ENCODE measurements at regions not wholly inside any gene's neighbourhood (a gene's known extent, or its start where the extent isn't known, plus 50 kb on each side); places are given as distances from the start of the nearest gene placed in this dataset.

- no peaks in the 10 kb centered on the region for H3K36me3 ChIP-seq (ENCODE audit: control insufficient read depth, insufficient read depth, low read length)
- DNase-seq (ENCODE audit: low read depth) (no peak), FAIRE-seq (no peak)
- no peak overlapping the region for H3K4me3 ChIP-seq (ENCODE audit: low read depth, low read length)
- TF ChIP-seq CTCF (IDR thresholded peaks at IDR 0.05; ENCODE audit: insufficient read depth, low read length, severe bottlenecking) = no peak
- H3K27me3 ChIP-seq (ENCODE audit: control insufficient read depth, insufficient read depth, low read length) = no peaks in the 10 kb centered on the region
Measured at GRCh38 chr18:68548904-68549870, 165.7 kb downstream of the TMX3 start.

- Histone ChIP-seq H3K4me3 (ENCODE audit: low read depth, low read length) (no peak overlapping the region), H3K27me3 (ENCODE audit: control insufficient read depth, insufficient read depth, low read length) (no peaks in the 10 kb centered on the region), H3K36me3 (ENCODE audit: control insufficient read depth, insufficient read depth, low read length) (no peaks in the 10 kb centered on the region)
- DNase-seq (ENCODE audit: low read depth) (no peak), FAIRE-seq (no peak)
- TF ChIP-seq CTCF (IDR thresholded peaks at IDR 0.05; ENCODE audit: insufficient read depth, low read length, severe bottlenecking) = no peak
Measured at GRCh38 chr18:68543344-68543743, 171.6 kb downstream of the TMX3 start.

- no peak for TF ChIP-seq CTCF (IDR thresholded peaks at IDR 0.05; ENCODE audit: insufficient read depth, low read length, severe bottlenecking)
- Histone ChIP-seq H3K4me3 (ENCODE audit: low read depth, low read length) (no peak overlapping the region), H3K27me3 (ENCODE audit: control insufficient read depth, insufficient read depth, low read length) (no peaks in the 10 kb centered on the region), H3K36me3 (ENCODE audit: control insufficient read depth, insufficient read depth, low read length) (no peaks in the 10 kb centered on the region)
- DNase-seq (ENCODE audit: low read depth) = no peak
- no peak for FAIRE-seq
Measured at GRCh38 chr18:68542846-68543245, 172.1 kb downstream of the TMX3 start.

- TF ChIP-seq CTCF (IDR thresholded peaks at IDR 0.05; ENCODE audit: insufficient read depth, low read length, severe bottlenecking) = no peak
- FAIRE-seq (no peak), DNase-seq (ENCODE audit: low read depth) (no peak)
- H3K4me3 ChIP-seq (ENCODE audit: low read depth, low read length) = no peak overlapping the region
- no peaks in the 10 kb centered on the region for H3K36me3 ChIP-seq (ENCODE audit: control insufficient read depth, insufficient read depth, low read length)
- H3K27me3 ChIP-seq (ENCODE audit: control insufficient read depth, insufficient read depth, low read length) = no peaks in the 10 kb centered on the region
Measured at GRCh38 chr18:68533641-68534040, 181.3 kb downstream of the TMX3 start.

GRCh38 chr18:68532328-68532885, 182.5 kb downstream of the TMX3 start:
- FAIRE-seq = no peak
- TF ChIP-seq CTCF (IDR thresholded peaks at IDR 0.05; ENCODE audit: insufficient read depth, low read length, severe bottlenecking) = no peak
- Histone ChIP-seq H3K36me3 (ENCODE audit: control insufficient read depth, insufficient read depth, low read length) (no peaks in the 10 kb centered on the region), H3K27me3 (ENCODE audit: control insufficient read depth, insufficient read depth, low read length) (no peaks in the 10 kb centered on the region), H3K4me3 (ENCODE audit: low read depth, low read length) (no peak overlapping the region)
- no peak for DNase-seq (ENCODE audit: low read depth)
